GM21717 (cell line): ENCODE measurements at regions not wholly inside any gene's neighbourhood (a gene's known extent, or its start where the extent isn't known, plus 50 kb on each side); places are given as distances from the start of the nearest gene placed in this dataset.

ENCODE experiments used
- ATAC-seq: cut with Tn5 transposase; IDR thresholded peaks from one replicate; pipeline ENCODE4 v1.9.1; 2021; ENCODE audit warnings: mild to moderate bottlenecking, moderate library complexity; ENCODE audit not compliant: unreplicated experiment

DNA sequence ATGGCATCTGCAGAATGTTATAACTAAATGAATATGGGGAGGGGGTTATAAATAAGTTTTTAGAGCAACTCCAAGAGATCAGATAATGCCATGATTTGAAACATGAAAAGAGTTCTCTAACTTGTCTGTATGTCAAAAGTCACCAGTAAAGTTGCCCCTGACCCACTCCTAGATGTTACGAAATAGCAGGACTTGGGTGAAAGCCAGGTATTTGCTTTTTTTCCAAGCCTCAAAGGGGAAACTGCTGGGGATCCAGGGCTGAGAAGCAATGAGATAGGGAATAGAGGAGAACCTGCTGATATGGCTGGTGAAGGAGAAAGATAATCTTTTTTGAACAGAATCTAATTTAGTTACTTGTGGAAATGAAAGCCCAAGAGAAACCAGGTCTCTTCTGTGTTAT is 191.5 kb upstream of the CDH20 start:
- ATAC-seq = no peak

DNA sequence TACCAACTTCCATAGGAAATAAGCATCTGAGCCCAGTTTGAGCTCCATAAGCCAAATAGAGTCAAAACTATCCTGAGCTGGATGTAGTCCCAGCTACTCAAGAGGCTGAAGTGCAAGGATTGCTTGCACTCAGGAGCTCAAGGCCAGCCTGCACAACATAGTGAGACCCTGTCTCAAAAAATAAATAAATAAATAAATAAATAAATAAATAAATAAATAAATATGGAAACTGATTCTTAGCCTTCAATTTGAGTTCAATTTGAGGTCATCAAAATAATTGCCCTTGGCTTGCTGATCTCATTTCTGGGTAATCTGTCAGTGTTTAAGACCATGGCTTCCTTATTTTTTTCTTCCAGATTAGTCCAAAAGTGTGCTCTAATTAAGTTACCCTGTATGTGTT is 184.9 kb upstream of the CDH20 start:
- ATAC-seq = no peak

DNA sequence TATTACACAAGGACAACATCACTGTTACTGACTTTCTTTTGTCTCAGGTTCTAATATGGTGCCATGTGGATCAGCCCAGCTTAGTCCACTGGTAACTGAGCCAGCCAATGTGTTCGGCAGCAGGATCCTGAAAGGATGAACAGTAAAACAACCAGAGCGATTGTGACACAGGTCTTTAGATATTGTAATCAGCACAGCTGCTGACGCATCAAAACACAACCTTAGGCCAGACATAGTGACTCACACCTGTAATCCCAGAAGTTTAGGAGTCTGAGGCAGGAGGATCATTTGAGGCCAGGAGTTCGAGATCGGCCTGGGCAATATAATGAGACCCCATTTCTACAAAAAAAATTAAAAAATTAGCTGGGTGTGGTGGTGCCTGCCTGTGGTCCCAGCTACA is 183.4 kb upstream of the CDH20 start:
- ATAC-seq = no peak

DNA sequence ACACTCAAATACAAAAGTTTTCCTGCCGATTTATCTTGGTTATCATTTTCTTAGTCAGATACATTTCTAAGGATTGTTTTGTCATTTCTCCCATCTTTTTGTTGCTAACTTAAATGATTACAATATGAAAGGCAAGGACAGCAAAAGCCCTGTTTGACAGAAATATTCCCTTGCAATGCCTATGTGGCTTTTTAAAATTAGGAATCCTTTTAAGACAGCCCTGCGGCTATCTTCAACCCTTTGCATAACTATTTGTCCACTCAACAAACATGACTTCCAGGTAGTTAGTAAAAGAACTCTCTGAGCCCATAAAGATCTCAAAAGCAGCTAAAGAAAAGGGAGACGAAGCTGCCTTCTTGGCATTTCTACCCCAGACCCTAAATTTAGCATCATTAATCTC is 179.7 kb upstream of the CDH20 start:
- ATAC-seq = no peak

DNA sequence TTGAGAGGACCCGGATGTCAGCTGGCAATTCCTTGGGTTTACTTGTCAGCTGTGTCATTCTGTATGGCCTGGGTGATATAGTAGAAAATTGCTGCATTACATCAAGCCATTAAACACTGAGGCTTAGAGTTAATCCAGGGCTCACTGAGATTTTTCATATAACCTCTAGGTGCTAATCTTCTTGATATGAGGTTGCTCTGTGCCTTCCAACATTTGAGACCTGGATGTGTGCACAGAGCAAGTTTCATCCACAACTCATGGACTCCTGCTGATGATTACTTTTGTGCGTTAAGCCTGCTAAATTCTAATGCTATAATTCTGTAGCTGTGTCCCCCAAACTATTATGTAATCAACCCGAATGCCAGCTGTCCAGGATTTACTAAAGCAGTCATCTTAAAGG is 178.4 kb upstream of the CDH20 start:
- ATAC-seq = no peak

DNA sequence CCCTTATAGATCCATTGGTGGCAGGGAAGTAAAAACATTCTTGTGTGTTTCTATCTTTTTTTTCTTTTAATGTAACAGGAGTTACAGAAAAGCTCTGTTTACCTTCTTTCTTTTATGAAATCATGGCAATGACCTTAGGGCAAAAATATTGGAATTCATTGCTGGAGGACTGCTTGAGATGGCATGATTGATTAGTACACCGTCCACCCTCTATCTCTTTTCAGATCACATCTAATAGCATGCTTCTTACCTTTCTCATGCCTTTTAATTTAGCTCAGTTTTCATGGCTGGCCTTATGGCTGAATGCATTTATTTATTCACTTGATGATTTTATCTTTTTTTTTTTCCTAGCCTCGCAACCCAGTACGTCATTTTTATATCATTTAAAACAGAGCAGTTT is 177.6 kb upstream of the CDH20 start:
- ATAC-seq = no peak

DNA sequence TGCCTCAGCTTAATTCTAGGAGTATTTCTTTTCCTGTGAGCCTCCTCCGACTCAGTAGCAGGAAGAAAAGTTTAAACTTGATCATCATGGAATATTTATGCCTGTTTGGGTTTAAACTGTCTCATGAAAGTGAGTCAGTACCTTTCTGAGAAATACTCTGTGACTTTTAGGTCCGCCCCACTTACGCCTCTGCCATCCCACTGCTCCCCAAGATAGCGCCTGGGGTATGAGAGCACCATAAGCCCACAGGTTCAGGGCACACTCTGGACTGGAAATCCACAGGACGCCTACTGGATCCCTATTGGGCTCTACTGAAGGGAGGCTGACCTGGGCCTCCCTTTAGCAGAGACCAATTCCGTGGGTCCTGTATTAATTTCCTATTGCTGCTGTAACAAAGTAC is 175.8 kb upstream of the CDH20 start:
- no peak for ATAC-seq

DNA sequence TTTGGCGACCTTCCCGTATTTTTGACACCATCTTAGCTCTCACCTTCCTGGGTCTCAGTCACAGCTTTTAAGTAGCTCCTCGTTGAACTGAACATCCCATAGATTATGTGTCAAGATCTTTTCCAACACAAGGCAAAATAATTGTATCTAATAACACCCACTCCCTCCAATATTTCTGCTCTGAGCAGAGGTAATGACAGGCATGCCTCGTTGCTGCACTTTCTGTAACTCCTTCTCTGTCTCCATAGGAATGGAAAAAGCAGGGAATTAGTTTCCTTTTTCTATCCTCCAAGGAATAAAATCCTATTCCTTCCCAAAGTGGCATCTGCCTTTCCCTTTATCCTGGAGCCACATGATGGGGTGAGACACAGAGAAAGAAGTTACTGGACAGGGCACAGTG is 174.0 kb upstream of the CDH20 start:
- ATAC-seq = no peak

DNA sequence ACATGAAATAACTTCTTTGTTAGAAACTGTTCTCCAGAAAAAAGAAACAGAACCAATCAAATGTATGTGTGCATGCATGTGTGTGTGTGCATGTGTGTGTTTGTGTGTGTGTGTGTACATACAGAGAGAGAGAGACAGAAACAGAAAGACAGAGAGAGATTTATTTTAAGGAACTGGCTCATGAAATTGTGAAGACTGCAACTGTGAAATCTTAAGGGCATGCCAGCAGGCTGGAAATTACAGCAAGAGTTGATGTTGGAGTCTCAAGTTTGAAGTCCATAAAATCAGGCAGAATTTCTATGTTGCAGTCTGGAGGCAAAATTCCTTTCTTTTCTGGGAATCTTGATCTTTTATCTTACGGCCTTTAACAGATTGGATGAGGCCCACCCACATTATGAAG is 168.9 kb upstream of the CDH20 start:
- ATAC-seq = no peak

DNA sequence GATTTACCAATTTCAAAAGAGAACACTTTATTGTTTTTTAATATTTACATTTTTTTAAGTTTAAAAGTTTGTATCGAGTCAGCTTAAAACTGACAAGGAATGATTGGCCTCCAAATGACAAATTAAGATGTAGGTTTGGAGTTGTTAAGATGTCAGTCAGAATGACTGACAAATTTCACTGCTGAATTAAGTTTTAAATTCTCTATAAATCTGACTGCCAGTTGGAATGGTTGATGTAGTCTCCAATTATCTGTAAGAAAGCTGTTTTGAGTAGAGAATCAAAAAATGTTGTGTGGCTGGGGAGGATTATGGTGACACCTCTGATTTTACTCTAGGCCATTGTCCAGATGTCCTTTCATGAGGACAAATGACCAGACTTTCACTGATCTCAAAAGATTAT is 165.3 kb upstream of the CDH20 start:
- ATAC-seq = no peak

DNA sequence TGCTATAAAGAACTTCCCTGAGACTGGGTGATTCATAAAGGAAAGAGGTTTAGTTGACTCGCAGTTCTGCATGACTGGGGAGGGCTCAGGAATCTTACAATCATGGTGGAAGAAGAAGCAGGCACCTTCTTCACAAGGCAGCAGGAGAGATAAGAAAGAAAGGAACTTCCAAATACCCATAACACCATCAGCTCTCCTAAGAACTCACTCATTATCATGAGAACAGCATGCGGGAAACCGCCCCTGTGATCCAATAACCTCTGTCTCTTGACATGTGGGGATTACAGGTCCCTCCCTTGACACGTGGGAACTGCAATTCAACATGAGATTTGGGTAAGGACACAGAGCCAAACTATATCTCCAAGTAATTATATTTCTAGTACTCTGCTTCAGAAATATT is 163.8 kb upstream of the CDH20 start:
- no peak for ATAC-seq

DNA sequence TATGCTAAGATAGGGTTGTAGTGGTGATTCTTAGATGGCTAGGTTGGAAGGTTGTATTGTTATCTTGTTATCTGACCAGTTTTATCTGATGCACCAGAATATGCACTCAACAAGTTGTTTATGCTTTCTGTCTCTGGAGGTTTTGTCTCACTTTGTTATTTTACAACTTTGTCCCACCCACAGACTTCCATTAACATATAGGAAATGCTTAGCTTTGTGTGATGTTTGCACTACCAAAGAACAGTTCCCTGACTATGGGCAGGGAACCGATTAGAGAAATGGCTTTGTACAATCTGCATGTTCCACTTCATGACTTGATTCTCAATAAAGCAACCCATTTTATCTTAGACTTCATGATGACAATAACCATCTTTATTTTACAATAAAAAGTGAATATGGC is 160.6 kb upstream of the CDH20 start:
- ATAC-seq = no peak

DNA sequence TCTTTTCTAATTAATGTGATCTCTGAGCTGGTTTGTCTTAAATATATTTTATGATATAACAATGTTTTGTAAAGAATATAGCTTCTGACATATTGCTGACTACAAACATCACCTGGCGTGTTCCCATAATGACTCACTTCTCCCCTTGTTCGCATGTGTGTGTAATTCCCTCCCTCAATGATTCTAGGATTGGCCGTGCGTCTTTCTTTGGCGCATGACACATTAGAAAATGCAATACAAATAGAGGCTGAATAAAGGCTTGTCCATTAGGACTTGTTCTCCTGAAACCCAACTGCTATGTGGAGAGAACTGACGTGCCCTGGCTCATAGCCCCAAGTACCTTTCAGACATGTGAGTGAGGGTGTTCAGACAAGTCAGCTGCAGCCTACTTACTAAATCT is 159.7 kb upstream of the CDH20 start:
- no peak for ATAC-seq

DNA sequence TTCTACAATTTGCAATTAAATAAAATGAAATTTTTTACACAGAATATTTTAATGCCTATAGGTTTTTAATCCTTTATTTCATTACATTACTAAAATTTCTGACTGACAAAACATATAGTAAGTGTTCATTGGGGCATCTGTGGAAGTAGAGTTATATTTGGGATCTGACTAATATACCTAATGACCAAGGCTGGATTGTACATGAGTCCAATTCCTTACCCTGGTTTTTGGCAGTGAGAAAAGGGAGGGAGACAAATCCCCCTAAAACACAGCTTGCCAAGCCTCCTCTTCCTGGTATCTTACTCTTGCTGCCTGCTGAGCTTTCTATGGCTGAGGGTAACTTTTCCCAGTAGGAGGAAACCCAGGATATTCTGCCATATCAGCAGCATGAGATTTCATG is 149.4 kb upstream of the CDH20 start:
- no peak for ATAC-seq

DNA sequence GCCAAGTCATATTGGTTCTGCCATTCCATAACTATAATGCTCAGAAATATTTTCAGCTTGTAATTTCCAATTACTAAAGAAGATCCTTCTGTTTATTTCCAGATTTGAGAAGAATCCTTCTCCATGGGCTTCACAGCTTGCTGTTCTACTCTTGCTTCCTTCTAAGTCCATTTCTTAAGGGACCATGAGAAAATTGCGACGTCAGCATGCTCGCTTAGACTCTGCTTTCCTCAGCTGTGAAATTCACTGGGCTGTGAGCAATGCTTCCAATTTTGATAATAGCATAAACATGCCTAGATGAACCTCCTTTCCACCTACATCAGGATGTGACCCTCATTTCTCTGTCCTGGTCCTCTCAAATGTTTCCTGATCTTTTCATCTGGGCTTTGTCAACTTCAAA is 145.3 kb upstream of the CDH20 start:
- no peak for ATAC-seq

DNA sequence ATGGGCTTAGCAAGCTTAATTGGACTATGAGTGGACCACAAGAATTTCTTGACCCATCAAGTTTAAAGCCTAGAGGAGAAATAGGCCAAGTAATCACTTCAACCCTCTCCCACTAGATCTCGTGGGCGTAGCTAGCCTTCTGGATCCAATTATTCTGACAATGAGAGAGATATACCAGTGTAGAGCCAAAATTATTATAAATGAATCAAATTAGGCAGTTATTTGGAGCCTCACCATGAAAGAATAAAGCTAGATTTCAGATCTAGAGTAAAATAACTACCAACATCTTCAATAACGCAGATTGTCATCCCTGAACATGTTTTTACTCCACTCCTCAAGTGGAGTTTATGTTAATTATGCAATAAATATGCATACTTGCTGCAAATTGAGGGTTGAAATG is 143.9 kb upstream of the CDH20 start:
- no peak for ATAC-seq

DNA sequence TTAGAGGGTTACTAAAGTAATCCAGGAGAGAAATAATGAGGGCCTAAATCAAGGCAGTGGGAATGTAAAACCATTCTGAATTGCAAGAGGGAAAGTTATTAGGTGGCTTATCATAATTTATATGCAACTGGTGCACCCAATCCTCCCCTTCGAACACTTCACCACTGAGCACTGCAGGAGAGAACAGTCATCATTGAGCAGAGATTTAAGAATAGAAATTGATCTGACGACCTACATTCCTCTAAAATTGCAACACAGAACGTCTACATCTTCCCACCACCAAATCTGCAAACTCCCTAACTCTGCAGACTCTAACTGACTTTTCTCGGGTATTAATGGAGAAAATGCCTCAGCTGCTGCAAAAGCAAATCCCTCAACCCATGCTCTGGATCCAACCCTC is 138.5 kb upstream of the CDH20 start:
- no peak for ATAC-seq

DNA sequence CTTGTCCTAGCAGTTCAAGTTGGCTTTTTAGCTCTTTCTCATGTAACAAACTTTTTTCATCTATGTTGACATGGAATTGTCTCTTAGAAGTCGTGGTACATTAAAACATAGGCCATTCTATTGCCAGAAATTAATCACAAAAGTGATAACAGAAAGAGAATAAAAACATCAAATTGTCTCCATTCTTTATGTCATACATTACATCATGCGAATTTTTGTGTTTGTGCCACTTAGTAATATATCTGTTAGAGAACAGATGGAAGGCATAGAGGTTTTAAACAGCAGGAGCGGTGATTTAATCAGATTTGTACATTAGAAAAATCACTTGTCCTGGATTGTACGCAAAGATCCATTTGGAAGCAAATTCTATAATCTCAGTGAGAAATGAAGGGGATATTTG is 136.5 kb upstream of the CDH20 start:
- no peak for ATAC-seq

DNA sequence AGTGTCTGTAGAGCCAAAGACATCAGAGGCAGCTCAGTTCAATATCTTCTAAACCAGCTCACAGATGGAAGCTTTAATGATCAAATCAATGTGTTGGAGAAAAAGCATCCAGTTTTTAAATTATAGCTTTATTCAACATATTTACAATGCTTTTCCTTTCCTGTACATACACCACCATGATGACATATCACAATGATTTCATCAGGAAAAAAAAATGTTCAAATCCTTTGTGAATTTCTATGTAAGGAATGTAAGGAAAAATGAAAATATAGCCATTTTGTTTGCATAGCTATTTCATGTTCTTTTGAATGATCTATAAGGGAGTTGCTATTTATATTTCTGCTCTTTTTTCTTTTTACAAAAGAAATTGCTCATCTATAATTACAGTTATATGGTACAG is 134.7 kb upstream of the CDH20 start:
- ATAC-seq = no peak

DNA sequence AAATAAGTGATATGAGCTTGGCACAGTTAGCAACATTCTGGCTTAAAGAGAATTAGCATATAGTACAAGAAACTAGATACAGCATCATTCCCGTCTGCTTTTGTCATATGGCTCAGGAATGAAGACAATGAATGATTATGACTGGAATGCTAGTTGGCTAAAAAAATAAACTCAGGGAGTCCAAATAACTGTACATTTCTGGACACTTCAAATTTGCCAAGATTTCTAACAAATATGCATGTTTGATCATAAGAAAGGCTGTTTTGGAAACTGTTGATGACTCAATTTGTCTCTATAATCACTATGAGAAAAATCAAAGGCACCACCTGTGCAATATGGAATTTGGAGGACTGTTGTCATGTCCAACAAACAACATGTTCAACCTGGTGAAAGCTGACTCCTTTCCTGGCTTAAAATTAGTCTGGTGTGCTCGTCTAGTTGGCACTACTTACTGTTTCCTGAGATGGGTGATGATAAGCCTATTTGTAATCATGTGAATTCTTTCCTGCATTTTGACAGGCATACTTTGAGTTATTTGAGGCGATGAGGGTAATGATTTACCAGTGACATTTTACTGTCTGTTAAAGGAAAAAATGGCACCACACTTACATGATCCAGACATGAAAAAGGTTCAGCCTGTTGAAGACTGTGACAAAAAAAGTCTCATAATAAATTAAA is 133.9 kb upstream of the CDH20 start:
- no peak for ATAC-seq

DNA sequence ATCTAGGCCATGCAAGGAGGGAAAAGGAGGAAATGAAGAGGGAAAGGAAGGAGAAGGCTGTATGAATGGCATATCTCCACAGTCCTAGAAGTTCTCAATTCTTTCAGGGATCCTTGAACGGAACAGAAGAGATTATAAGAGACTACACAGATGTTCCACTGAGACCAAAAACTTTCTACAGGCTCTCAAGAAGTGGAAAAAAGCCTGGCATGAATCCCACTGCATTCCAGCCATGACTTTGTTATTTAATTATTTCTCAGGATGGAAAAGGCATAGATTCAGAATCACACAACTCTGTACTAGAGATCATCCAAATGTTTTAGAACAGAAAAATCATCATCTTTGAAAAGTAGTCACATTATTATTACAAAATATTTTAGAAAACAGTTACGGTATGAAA is 131.7 kb upstream of the CDH20 start:
- ATAC-seq = no peak

DNA sequence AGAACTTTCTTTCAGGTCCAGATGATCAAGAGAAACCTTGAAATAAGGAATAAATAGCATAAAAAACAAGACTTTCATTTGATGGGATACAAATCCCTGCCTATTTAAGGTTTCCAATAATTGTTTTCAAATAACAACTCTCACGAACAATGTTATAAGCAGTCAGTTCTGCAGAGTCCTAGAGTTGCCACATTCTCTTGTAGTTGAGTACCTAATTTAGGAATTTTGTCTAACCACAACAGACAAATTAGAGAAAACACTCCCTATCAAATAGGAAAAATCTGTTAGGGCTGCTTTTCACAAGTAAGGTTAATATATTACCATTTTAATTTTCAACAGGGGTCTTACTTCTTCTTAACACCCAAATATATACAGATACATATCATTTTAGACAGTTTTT is 130.1 kb upstream of the CDH20 start:
- ATAC-seq = no peak

DNA sequence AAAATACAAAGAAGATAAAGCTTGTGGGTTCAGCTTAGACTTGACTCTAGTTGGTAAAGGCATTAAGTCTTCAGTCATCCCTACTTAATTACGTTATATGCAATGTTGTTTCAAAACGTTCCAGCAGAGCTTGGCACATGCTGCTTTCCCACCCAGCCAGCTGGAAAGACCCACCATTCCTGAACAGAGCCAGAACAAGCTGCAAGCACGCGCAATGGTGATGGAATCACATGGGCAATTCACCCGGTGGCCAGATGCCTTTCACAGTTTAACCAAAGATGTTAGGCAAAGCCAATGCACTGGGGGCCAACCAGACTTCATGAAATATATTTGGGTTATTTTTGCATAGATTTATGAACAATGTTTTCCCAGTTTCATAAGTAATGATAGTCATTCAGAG is 123.4 kb upstream of the CDH20 start:
- no peak for ATAC-seq

DNA sequence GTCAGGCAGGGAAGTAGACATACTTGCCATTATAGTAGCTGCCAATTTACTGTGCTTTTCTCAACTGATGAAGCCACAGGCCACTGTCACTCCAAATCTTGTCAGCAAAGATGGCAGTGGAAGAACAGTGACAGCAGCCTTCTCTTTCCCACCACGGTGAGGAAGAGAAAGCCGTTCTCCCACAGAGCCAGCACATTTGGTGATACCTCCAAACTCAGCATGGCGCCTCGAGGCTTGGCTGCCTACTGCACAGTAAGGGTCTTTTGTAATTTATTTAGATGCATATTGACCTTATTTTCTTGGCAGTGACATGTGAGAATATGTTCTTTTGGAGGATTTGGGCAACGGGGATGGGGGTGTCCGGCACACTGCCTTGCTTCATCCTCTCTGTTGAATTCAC is 117.2 kb upstream of the CDH20 start:
- no peak for ATAC-seq
